Activated CD8-positive, alpha-beta memory T cell treated with anti-CD3 and anti-CD28 coated beads, Interleukin-2, amount 50 U/mL, for 4 hours (primary cell): ENCODE measurements at regions not wholly inside any gene's neighbourhood (a gene's known extent, or its start where the extent isn't known, plus 50 kb on each side); places are given as distances from the start of the nearest gene placed in this dataset.

Source experiments
- DNase-seq: peaks from one replicate; pipeline ENCODE4 v3.0.0-alpha.2; 2020

DNA sequence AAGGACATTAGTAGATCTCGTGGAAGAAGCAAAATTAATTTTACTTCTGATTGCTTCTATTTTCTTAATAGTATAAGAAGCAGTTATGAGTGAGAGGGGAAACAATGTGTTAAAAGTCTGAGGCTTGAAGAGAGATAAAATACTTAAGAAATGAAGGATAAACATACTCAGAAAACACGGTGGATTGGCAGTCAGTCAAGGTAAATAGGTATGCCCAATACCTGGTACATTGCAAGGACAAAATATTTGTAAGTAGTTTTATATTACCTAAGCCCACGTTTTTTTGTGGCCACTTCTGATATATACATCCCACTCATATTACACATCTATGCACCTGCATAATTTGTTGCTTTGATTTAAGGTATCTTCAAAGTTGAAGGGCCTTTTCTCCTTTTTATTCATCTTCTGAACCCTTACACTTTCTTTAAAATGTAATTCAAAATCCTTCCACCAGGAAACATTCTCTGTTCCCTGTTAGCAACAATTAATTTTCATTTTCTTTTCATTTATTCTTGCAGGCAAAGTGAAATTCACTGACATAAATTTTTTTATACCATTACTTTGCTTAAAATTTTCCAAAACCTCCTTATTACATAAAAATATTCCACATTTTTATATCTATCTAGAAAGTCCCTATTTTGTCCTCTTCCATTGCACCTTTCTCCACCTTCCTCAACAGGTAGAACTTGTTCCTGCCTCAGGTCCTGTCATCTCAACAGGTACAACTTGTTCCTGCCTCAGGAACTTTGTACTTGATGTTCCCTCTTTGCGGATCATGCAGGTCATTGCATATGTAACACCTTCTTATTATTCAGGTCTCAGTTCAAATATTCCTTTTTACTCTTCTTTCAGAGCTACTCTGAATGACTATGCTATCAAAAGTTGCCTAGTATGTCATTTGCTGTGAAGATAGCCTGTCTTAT, 755.7 kb upstream of the ALCAM start:
- no peak for DNase-seq

DNA sequence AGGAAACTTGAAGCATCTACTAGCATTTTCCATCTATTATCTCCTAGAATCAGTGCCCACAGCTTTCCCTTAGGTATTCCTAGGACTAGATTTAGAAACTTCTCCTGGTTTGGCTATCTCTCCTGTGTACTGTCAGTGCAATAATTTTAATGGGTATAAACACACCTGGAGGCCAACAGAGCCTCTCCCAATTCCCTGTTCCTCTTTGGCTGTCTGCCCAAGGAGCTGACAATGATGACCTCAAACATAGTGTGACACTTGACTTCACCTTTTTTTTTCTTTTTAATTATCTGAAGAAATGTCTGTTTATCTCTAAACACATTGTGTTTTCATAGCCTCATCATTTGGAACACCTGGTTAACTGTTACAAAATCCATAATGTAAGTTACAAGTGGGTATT, 754.5 kb upstream of the ALCAM start:
- DNase-seq: no peak

DNA sequence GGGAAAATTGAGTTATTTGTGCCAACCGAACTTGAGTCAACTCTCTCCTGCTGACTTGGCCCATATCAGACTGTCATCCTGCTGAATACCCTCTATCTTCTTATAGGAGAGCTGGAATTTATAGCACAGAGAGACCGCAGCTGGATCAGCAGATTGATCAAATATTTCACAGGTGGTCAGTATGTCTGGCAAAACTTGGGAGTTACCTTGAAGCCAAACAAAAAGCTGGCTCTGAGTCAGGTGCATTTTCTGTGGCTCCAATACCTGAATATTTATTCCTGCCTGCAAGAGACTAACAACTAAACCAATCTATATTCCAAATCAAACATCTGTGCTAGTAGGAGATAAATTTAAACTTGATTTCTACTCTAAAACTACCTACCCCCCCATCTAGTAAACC, 752.1 kb upstream of the ALCAM start:
- no peak for DNase-seq

DNA sequence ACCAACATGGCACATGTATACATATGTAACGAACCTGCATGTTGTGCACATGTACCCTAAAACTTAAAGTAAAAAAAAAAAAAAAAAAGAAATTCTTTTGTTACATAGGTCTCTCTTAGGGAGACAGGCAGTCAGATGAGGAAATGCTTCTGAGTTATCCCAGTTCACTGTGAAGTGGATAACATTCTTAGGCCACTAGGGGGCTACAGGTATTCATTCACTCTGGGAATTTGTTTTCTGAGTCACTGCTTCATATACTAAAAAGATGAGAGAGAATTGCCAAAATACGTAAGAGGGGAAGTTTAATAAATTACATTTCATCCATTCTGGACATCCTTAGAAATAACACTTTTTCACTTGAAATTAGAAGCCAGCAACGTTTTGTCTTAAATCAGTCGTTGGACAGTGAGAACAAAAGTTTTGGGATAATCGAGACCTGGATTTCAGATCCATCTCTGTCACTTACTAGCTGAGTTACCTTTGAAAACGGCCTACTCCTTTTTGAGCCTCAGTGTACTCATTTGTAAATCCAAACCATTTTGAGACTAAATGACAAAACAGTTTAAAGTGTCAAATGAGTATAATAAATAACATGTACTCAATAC, 738.4 kb upstream of the ALCAM start:
- no peak for DNase-seq

DNA sequence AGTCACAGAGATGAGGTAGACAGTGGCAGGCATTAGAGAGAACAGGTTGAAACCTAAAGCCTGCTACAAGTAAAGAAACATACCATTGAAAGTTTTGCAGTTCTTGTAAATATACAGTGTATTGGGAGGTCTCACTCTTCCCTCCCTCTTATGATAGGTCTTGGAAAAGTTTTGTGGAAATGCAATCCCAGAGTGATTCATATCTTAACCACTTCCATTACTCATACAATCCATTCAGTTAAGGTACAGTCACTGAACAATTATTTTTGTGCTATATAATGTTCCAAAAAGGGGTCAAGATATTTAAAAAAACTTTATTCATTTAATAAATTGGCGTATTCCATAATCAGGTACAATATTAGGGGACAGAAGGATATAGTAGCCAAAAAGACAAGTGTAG, 737.7 kb upstream of the ALCAM start:
- DNase-seq: no peak

DNA sequence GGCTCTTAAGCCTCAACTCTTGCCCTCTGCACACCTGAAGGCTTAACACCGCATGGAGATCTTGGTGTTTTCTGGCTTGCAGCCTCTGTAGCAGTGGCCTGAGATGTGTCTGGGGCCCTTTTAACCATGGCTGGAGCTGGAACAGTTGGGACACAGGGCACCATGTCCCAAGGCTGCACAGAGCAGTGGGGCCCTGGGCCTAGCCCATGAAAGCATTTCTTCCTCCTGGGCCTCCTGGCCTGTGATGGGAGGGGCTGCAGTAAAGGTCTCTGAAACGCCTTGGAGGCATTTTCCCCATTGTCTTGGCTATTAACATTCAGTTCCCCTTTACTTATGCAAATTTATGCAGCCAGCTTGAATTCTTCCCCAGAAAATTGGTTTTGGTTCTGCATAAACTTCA, 735.5 kb upstream of the ALCAM start:
- DNase-seq: no peak

DNA sequence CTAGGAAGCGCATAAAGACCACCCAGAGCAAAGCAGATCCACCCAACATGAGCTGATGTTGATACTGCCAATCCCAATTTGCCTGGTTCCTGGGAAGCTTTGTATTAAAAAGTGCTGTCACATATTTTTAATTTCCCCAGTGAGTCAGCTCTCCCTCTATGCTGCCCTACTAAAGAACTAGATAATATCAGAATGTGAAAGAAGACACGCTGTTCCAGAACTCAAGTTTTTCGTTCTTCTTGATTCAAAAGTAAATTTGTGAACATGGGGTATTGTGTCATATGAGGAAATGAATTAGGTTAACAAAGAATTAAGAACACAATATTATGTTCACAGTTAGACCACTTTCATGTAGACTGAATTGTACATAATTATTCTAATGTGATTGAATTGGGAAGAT, 734.2 kb upstream of the ALCAM start:
- DNase-seq: no peak

DNA sequence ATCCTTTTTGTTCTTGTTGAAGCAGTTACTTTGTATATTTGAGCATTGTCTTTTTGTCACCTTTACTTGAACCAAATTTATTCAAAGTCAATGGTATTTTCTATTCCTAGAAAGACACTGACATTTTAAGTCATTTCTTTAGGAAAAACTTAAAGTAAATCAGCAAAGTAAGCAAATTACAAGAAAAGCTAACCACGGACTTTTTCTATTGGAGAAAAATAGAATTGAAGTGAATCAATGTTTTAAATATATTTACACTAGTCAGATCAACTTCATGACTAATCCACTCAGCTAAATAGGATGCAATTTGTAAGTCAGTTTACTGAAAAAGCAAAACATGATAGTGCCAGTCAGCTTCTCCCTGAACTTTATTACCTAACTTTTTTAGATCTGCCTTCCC, 733.8 kb upstream of the ALCAM start:
- DNase-seq: no peak

DNA sequence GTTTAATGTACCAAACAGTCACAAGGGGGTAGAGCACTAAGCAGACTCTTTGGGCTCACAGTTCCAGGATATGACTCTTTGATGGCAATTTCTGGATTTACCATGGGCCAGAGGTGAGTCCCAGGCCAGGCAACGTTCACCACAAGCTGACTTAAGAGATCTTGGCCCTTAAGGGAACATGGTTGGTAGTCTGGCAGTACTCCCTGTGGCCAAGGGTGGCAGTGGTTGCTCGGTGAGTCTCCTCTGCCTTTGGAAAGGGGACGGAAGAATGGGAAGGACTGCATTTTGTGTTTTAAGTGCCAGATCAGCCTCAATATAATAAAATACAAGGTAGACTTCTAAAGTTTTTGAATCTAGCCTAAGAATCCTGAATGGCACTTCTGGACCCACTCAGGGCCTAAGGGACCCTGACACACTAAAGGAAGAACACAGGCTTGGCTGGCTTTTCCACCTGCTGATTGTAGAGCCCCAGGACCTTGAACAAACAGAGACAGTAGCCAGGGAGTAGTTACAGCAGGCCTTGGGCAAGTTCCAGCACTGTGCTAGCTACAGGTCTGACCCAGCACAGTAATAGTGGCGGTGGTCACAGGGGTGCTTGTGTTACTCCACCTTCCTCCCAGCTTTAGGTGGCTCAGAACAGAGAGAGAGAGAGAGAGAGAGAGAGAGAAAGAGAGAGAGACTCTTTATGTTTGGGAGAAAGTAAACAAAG, 730.7 kb upstream of the ALCAM start:
- no peak for DNase-seq

DNA sequence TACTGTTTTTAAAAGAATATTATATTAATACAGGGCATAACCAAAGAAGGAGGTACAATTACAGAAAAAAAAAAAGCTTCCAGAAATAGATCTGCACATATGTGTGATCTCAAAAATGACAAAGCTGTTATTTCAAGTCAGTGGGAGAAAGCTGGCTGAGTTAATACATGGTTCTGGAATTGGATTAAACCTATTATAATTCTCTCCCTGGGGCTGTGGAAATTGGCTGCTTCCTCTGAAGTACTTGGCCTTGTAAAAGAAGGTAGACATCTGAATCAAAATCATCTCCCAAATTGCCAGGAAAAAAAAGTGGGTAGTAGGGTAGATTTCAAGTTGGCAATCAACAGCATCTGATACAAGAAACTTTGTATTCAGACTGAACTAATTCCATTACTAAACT, 723.9 kb upstream of the ALCAM start:
- DNase-seq: no peak

DNA sequence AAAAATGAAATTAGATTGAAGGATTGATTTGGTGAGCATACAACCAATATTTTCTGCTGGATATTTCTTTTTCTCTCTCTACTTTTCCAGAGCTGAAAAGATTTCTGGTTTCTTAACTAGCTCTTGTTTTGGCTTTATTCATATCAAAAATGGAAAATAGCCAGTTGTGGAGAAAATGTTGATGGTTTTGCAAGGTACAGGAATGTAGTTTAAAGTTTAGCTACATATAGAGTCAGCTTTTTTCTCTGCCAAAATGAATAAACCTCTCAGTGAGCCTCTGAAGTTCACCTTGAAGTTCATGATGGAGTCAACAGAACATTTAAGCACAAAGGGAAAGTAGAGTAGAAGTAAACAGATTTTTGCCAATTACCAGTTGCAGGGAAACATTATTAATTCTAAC, 720.5 kb upstream of the ALCAM start:
- no peak for DNase-seq

DNA sequence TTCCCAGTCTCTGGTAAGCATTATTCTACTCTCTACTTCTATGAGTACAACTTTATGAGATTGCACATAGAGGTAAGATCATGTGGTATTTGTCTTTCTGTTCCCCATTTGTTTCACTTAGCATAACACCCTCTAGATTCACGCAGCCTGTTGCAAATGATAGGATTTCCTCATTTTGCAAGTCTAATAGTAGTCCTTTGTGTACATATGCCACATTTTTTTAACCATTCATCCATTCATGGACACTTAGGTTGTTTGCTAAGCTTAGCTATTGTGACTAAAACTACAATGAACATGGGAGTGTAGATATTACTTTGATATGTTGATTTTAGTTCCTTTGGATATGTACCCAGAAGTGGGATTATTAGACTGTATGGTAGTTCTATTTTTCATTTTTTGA, 717.9 kb upstream of the ALCAM start:
- DNase-seq: no peak

DNA sequence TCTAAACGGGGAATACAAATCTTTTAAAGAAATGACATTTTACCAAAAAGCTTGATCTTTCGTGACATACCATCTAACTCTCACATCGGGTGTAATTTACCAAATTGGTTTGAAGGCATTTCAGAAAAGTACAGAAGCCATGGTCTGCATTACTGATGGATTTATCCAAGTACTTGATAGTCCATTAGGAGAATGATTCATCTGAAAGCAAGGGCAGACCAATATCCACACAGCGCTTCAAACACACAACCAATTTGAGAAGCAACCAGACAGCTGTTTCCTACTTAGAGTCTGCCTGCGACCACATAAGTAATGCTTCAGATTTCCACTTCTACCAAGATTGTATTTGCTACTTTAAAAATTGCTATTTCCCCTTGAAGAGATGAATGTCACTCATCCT, 697.6 kb upstream of the ALCAM start:
- DNase-seq: no peak

DNA sequence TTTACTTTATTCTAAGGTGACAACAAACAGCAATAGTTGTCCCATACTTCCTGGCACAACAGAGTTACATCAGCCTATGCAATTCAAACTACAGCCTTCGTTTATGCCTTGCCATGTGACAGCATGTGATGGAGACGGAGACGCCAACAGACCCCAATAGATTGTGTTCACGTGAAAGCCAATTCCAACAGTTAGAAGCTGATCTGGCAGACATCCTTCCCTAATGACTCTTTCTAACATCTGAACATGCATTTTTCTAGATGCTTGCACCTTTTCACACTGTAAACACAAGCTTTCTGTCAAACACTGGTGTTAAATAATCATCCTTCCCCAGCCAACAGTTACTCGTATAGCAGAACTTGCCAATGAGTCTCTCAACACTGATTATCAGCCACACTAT, 694.4 kb upstream of the ALCAM start:
- DNase-seq: no peak

DNA sequence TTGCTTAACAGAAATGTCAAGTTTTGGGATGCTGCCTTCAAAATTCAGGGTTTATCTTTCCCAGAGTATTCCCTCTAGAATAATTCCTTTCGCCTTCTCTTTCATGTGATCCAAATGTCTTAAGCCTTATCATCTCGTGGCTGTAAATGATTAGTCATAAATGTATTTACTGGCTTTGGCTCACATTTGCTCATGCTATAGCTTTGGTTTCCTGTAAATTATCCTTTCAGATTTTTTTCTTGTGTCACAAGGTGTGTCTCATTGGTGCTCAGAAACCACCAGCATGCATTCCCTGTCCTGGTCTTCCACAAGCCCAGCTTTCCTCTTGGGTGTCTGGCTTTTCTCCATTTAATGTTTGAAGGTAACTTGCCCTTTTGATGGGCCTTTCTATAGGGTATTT, 692.7 kb upstream of the ALCAM start:
- no peak for DNase-seq

DNA sequence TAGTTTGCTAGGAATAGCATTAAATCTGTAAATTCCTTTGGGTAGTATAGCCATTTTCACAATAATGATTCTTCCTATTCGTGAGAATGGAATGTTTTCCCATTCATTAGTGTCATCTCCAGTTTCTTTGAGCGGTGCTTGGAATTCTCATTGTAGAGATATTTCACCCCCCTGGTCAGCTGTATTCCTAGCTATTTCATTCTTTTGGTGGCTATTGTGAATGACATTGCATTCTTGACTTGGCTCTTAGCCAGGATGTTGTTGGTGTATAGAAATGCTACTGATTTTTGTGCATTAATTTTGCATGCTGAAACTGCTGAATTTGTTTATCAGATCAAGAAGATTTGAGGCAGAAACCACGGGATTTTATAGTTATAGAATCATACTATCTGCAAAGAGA, 690.5 kb upstream of the ALCAM start:
- DNase-seq: no peak

DNA sequence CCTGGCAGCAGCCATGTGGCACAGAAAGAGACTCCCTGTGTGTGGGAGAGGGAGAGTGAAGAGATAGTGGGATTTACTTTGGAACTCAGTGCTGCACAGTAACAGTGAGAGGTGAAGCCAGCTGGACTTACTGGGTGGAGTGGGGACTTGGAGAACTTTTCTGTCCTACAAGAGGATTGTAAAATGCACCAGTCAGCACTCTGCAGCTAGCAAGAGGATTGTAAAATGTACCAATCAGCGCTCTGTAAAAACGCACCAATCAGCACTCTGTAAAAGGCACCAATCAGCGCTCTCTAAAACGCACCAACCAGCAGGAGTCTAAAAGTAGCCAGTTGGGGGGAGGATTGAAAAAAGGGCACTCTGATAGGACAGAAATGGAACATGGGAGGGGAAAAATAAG, 688.8 kb upstream of the ALCAM start:
- no peak for DNase-seq

DNA sequence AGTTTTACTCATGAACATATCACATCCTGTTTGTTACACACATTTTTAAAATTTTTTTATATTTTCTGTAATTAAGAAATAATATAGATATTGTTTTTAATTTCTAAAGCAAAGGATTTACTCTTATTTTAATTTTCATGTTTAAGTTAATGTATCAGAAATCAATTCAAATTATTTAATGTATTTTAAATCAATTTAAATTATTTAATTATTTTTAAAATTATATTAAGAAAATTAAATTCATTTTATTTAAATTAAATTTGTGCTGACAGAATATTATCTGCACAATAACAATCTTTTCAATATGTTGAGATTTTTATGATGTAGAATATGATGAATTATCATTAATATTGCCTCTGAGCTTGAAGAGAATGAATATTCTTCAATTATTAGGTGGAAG, 681.2 kb upstream of the ALCAM start:
- DNase-seq: no peak

DNA sequence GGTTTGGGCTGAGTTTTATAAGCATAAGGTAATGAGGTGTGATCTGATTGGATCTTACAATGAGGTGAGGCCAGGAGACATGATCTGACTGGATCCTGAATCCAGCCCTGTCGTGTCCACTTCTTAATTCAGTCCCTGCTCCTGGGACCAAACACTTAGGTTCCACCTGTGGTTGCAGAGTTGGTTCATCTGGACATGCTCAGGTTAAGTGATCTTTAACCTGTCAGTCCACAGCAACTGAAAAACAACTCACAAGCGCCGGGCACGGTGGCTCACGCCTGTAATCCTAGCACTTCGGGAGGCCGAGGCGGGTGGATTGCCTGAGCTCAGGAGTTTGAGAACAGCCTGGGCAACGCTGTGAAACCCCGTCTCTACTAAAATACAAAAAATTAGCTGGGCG, 679.3 kb upstream of the ALCAM start:
- no peak for DNase-seq

DNA sequence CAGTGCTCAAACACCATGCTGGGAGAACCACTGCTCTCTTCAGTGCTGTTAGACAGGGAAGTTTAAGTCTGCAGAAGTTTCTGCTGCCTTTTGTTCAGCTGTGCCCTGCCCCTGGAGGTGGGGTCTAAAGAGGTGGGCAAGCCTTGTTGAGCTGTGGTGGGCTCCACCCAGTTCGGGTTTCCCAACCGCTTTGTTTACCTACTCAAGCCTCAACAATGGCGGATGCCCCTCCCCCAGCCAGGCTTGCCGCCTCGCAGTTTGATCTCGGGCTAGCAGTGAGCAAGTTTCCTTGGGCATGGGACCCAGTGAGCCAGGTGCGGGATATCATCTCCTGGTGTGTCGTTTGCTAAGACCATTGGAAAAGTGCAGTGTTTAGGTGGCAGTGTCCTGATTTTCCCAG, 670.2 kb upstream of the ALCAM start:
- no peak for DNase-seq

DNA sequence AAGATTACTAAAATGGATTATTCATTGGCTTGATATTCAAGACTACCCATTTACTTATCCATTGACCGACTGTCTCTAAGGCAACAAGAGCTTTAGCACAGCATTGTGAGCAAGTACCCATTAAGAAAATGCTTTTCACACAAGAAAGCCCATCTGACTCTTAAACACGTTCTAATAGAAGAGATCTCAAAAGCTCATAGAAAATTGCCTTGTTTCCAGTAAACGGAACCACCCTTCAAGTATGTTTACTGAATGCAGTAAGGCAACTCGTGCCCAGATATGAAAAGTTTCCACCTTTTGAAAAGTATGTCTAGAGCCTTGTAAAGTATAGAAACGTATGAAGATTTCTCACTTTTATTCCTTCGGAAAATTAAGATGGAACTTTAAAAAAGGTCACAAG, 655.3 kb upstream of the ALCAM start:
- no peak for DNase-seq

DNA sequence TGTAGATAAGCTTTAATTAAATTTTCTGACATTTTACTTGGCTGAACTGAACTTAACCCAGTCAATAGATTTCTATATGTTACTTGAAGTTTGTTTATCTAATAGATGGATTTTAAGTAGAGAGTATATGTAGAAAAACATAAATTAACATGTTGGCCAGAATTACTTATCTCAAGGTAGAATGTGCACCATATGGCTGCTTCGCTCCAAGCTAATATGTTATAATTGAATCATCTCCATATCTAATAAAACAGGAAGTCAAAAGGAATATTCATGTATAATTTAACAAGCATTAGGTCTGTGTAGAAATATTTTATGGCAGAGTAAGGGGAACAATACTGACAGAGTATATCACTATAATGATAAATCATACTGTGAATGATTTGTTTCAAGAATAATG, 650.7 kb upstream of the ALCAM start:
- no peak for DNase-seq

DNA sequence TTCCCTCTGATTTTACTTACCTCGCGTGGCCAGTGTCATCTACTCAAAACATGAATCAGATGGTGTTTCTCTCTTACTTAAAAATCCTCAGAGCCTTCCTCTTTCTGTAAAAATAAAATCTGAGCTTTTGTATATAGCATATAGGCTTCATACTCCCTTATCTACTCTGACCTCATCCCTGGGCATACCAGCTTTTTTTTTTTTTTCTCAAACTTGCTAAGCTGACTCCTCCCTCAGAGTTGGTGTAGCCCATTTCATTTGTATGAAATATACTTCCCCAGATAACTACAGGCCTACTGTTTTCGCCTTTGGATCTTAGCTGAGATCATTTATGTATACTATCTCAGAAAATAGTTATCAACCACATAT, 648.9 kb upstream of the ALCAM start:
- DNase-seq: no peak

DNA sequence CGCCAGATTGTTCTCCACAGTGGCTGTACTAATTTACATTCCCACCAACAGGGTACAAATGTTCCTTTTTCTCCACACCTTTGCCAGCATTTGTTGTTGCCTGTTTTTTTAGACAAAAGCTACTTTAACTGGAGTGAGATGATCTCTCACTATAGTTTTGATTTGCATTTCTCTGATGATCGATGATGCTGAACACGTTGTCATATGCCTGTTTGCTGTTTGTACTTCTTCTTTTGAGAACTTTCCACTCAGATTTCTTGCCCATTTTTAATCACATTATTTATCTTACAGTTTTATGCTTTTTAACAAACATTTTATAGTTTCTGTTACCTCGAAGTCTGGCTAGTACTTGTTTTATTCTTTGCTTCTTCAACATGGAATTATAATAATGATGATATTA, 643.7 kb upstream of the ALCAM start:
- no peak for DNase-seq
